ENCODE measurements at regions not wholly inside any gene's neighbourhood (a gene's known extent, or its start where the extent isn't known, plus 50 kb on each side); places are given as distances from the start of the nearest gene placed in this dataset.

GRCh38 chr6:25083784-25084507, 148.2 kb upstream of the RIPOR2 start:
- Histone ChIP-seq H3K27me3 (ENCODE audit: control insufficient read depth in 4 of 4, insufficient read depth in 4 of 4, low read length in 3 of 4) (no peaks in the 10 kb centered on the region), H3K27ac (ENCODE audit: low read depth in 1 of 2, low read length in 2 of 2) (peak overlapping the region; percentile 67 to 82), H3K4me1 (ENCODE audit: control insufficient read depth in 4 of 4, insufficient read depth in 4 of 4, low read length in 3 of 4) (peaks cover 0 to 30% (median 19%) of the 10 kb centered on the region in 4 donors), H3K36me3 (ENCODE audit: control insufficient read depth in 4 of 4, insufficient read depth in 3 of 4, low read depth in 1 of 4, low read length in 3 of 4) (peaks cover 0 to 4% (median under 1%) of the 10 kb centered on the region in 4 donors), H3K4me3 (ENCODE audit: low read depth in 1 of 3, low read length in 3 of 3) (peak overlapping the region in 2 of 3 donors; percentile 6 to 38), H3K9ac (ENCODE audit: low read depth in 1 of 2, low read length in 2 of 2) (peak overlapping the region in 1 of 2 donors; percentile 58), H3K9me3 (ENCODE audit: control insufficient read depth in 4 of 4, low read length in 3 of 4) (no peaks in the 10 kb centered on the region)
- TF ChIP-seq NR2F2 (IDR thresholded peaks at IDR 0.05) (peak; percentile 63), ZBTB33 (IDR thresholded peaks at IDR 0.05) (peak; percentile 48), TAF1 (conservative IDR thresholded peaks at IDR 0.05) (peak; percentile 60), SP1 (IDR thresholded peaks at IDR 0.05) (peak; percentile 100), HNF4A (conservative IDR thresholded peaks at IDR 0.05) (peak; percentile 98 to 99), YY1 (IDR thresholded peaks at IDR 0.05) (peak; percentile 63), ATF3 (IDR thresholded peaks at IDR 0.05) (no peak), RAD21 (IDR thresholded peaks at IDR 0.05) (peak in 1 of 2 donors; percentile 61), GABPA (IDR thresholded peaks at IDR 0.05 in 1 of 2, conservative IDR thresholded peaks at IDR 0.05 in 1 of 2) (peak in 1 of 2 donors; percentile 9), MAX (IDR thresholded peaks at IDR 0.05) (peak; percentile 75), JUND (IDR thresholded peaks at IDR 0.05) (peak; percentile 58 to 69), REST (IDR thresholded peaks at IDR 0.05) (peak; percentile 60), FOXA1 (IDR thresholded peaks at IDR 0.05) (peak; percentile 81), RXRA (IDR thresholded peaks at IDR 0.05) (peak; percentile 84 to 87), FOXA2 (IDR thresholded peaks at IDR 0.05) (peak; percentile 85), CTCF (IDR thresholded peaks at IDR 0.05; ENCODE audit: low read depth, low read length, missing input control) (no peak), HNF4G (IDR thresholded peaks at IDR 0.05) (peak; percentile 99), EGR1 (IDR thresholded peaks at IDR 0.05; ENCODE audit: low read depth in 2 of 2) (peak in 1 of 2 donors; percentile 10)
- DNase-seq (ENCODE audit: low spot score) = no peak
- 39% methylated on average over 15 of the region's 15 CpGs for WGBS

All from liver (tissue), 8 donors.